Fibroblast of lung (primary cell): ENCODE measurements at regions not wholly inside any gene's neighbourhood (a gene's known extent, or its start where the extent isn't known, plus 50 kb on each side); places are given as distances from the start of the nearest gene placed in this dataset.

Experiments used
- EZH2 ChIP-seq: IDR thresholded peaks from 2 replicates; pipeline ENCODE4 v1.5.1; 2012; ENCODE audit warnings: low read length, control low read depth, mild to moderate bottlenecking; ENCODE audit errors: missing control alignments
- TF ChIP-seq, protein P1 (sequence below), 2 donors: IDR thresholded peaks in 1 of 2; conservative IDR thresholded peaks in 1 of 2; 1 replicate in 1 of 2; 2 replicates in 1 of 2; pipeline ENCODE4 v1.5.1; 2011 to 2012; ENCODE audit warnings: low read length in 2 of 2, control low read depth in 1 of 2, inconsistent platforms in 1 of 2, low read depth in 1 of 2, mild to moderate bottlenecking in 1 of 2

DNA sequence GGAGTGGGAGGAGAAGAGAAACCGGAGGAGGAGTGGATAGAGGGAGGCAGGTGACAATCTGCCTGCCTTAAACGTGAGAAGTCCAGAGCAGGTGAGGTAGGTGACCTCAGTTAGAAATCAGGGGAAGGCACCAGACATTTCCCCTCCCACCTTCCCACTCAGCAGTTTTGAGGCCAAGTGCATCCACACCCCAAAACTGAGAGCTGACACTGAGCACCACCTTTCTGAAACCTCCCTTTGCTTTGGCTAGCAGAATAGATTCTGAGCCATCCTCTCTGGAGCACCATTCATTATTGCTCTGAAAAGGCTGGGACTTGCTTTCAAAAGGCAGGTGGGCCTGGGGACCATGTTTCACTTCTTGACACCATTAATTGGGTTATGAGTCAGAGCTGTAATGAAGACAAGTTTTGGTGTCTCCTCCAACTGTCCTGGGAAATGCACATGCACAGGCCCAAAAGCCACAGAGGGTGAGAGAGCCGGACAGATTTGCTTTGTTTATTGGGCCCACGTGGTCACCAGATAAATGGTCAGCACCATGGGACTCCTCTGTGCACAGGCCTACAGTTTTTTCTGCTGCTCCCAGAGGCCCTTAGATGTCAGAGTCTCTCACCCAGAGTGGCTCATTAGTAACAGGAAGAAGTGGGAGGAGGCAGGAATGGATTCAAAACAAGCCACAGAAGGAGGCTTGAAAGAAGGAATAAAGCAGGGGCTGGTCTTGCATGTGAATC lies 314.7 kb downstream of the TLE1 start:
- TF ChIP-seq, protein P1, sequence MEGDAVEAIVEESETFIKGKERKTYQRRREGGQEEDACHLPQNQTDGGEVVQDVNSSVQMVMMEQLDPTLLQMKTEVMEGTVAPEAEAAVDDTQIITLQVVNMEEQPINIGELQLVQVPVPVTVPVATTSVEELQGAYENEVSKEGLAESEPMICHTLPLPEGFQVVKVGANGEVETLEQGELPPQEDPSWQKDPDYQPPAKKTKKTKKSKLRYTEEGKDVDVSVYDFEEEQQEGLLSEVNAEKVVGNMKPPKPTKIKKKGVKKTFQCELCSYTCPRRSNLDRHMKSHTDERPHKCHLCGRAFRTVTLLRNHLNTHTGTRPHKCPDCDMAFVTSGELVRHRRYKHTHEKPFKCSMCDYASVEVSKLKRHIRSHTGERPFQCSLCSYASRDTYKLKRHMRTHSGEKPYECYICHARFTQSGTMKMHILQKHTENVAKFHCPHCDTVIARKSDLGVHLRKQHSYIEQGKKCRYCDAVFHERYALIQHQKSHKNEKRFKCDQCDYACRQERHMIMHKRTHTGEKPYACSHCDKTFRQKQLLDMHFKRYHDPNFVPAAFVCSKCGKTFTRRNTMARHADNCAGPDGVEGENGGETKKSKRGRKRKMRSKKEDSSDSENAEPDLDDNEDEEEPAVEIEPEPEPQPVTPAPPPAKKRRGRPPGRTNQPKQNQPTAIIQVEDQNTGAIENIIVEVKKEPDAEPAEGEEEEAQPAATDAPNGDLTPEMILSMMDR (conservative IDR thresholded peaks at IDR 0.05 in 1 of 2, IDR thresholded peaks at IDR 0.05 in 1 of 2; ENCODE audit: low read depth in 1 of 2, low read length in 2 of 2), result no peak
- TF ChIP-seq EZH2, result no peak
